Endothelial cell of umbilical vein (primary cell): ENCODE measurements at regions not wholly inside any gene's neighbourhood (a gene's known extent, or its start where the extent isn't known, plus 50 kb on each side); places are given as distances from the start of the nearest gene placed in this dataset.

ENCODE experiments used
- BruUV-seq: library from RNA; stranded (reverse); fragments of 400-500 nt; replicated peaks from 2 replicates; lab custom pipeline; 2021; lab: Mats Ljungman, UMichigan
- CTCF ChIA-PET: fragments of 300-600, 350-600 bp; sonication (Branson Sonifier 250); formaldehyde crosslinking; loops from one replicate; lab custom pipeline; 2021; ENCODE audit warnings: antibody characterized with exemption, inconsistent platforms; lab: Charles Lee
- POLR2A ChIA-PET: fragments of 300-600, 350-600 bp; sonication (Branson Sonifier 250); formaldehyde crosslinking; loops from one replicate; lab custom pipeline; 2021; ENCODE audit warnings: antibody characterized with exemption, inconsistent platforms; lab: Charles Lee
- DNase-seq: peaks from one replicate; pipeline ENCODE4 v3.0.0-alpha.2; 2011; ENCODE audit warnings: low read depth, low spot score
- FAIRE-seq: peaks from 2 replicates; lab custom pipeline; 2011; peaks lifted over from hg19 to GRCh38; lab: Jason Lieb, UNC
- H2AFZ ChIP-seq: 2 replicates; pipeline ENCODE4 v1.6.0; 2012; ENCODE audit warnings: low read depth, low read length, control low read depth, inconsistent platforms
- H3K27ac ChIP-seq: 2 replicates; pipeline ENCODE4 v1.5.1; 2011; ENCODE audit warnings: low read depth, mild to moderate bottlenecking, control low read depth, low read length, moderate library complexity; ENCODE audit not compliant: insufficient read depth
- H3K27me3 ChIP-seq, 2 experiments: 2 replicates each; pipeline versions ENCODE4 v1.6.0 to v1.6.1; 2011; ENCODE audit warnings: low read length in 2 of 2, mixed read lengths in 1 of 2; ENCODE audit not compliant: control insufficient read depth in 2 of 2, insufficient read depth in 2 of 2
- H3K36me3 ChIP-seq, 2 experiments: 2 replicates in 1 of 2; 3 replicates in 1 of 2; pipeline ENCODE4 v1.5.1; 2011; ENCODE audit warnings: low read length in 2 of 2, mild to moderate bottlenecking in 1 of 2, moderate library complexity in 1 of 2; ENCODE audit not compliant: control insufficient read depth in 2 of 2, insufficient read depth in 2 of 2; ENCODE audit errors: extremely low read depth in 1 of 2
- H3K4me1 ChIP-seq: 3 replicates; pipeline ENCODE4 v1.5.1; 2011; ENCODE audit warnings: mild to moderate bottlenecking, low read length; ENCODE audit not compliant: control insufficient read depth, insufficient read depth; ENCODE audit errors: extremely low read depth
- H3K4me2 ChIP-seq: 2 replicates; pipeline ENCODE4 v1.6.1; 2011; ENCODE audit warnings: low read length, control low read depth, mixed read lengths; ENCODE audit not compliant: insufficient read depth
- H3K4me3 ChIP-seq, 3 experiments: fragments of 200-600 bp in 1 of 3; sonication (generic), shearing (Covaris generic) in 1 of 3; replicated peaks in 1 of 3; 2 replicates each; pipeline ENCODE4 v1.5.1; 2011 to 2016; ENCODE audit warnings: control low read depth in 3 of 3, low read length in 3 of 3, mild to moderate bottlenecking in 2 of 3, inconsistent platforms in 1 of 3, low read depth in 1 of 3, moderate library complexity in 1 of 3; ENCODE audit not compliant: insufficient read depth in 1 of 3
- H3K79me2 ChIP-seq: 2 replicates; pipeline ENCODE4 v1.6.0; 2012; ENCODE audit warnings: low read length, inconsistent platforms; ENCODE audit not compliant: control insufficient read depth, insufficient read depth
- H3K9ac ChIP-seq: replicated peaks from 2 replicates; pipeline ENCODE3; 2011; ENCODE audit warnings: low read length, control low read depth; ENCODE audit not compliant: insufficient read depth; ENCODE audit errors: extremely low read depth
- H3K9me1 ChIP-seq: replicated peaks from 3 replicates; pipeline ENCODE4 v1.6.0; 2011; ENCODE audit warnings: mild to moderate bottlenecking, low read length; ENCODE audit not compliant: control insufficient read depth, insufficient read depth; ENCODE audit errors: extremely low read depth
- H3K9me3 ChIP-seq: replicated peaks from 2 replicates; pipeline ENCODE4 v1.5.1; 2012; ENCODE audit warnings: low read length, inconsistent platforms; ENCODE audit not compliant: control insufficient read depth, insufficient read depth
- H4K20me1 ChIP-seq: replicated peaks from 2 replicates; pipeline ENCODE3; 2011; ENCODE audit warnings: mild to moderate bottlenecking, low read length; ENCODE audit not compliant: control insufficient read depth, insufficient read depth; ENCODE audit errors: extremely low read depth
- EZH2 ChIP-seq: IDR thresholded peaks from 2 replicates; pipeline ENCODE4 v1.6.1; 2012; ENCODE audit warnings: borderline replicate concordance, low read depth, mild to moderate bottlenecking, moderate library complexity, low read length, inconsistent platforms; ENCODE audit not compliant: severe bottlenecking
- FOS ChIP-seq: IDR thresholded peaks from 2 replicates; pipeline ENCODE4 v1.6.1; 2011; ENCODE audit warnings: mild to moderate bottlenecking, low read length, moderate library complexity, borderline replicate concordance; ENCODE audit not compliant: insufficient read depth
- MYC ChIP-seq: IDR thresholded peaks from one replicate; pipeline ENCODE4 v1.6.1; 2011; ENCODE audit warnings: mild to moderate bottlenecking, low read depth, low read length
- POLR2A ChIP-seq: IDR thresholded peaks from 2 replicates; pipeline ENCODE4 v1.6.1; 2012; ENCODE audit warnings: low read depth, mild to moderate bottlenecking, control low read depth, low read length
- dilution Hi-C: fragments of 300-500 bp; cut with MboI; formaldehyde crosslinking; loops from one replicate; pipeline ENCODE4 v1.15.0; 2019; ENCODE audit warnings: low sequenced_read_pairs; ENCODE audit not compliant: extremely low pct_ligation_motif_present
- intact Hi-C: fragments of 100-400 bp; cut with micrococcal nuclease; formaldehyde crosslinking; loops from one replicate; pipeline ENCODE4 v1.10.0; 2022
- TF ChIP-seq, protein P1 (sequence below): IDR thresholded peaks from 2 replicates; pipeline ENCODE4 v1.6.1; 2011; ENCODE audit not compliant: insufficient read depth, insufficient read length
- TF ChIP-seq, protein P2 (sequence below), 2 donors: IDR thresholded peaks; 1 replicate in 1 of 2; 2 replicates in 1 of 2; pipeline ENCODE4 v1.5.1; 2011; ENCODE audit warnings: low read length in 2 of 2, mild to moderate bottlenecking in 2 of 2, moderate library complexity in 2 of 2, control low read depth in 1 of 2, inconsistent platforms in 1 of 2, low read depth in 1 of 2; ENCODE audit not compliant: insufficient read depth in 1 of 2; ENCODE audit errors: extremely low read depth in 1 of 2

DNA sequence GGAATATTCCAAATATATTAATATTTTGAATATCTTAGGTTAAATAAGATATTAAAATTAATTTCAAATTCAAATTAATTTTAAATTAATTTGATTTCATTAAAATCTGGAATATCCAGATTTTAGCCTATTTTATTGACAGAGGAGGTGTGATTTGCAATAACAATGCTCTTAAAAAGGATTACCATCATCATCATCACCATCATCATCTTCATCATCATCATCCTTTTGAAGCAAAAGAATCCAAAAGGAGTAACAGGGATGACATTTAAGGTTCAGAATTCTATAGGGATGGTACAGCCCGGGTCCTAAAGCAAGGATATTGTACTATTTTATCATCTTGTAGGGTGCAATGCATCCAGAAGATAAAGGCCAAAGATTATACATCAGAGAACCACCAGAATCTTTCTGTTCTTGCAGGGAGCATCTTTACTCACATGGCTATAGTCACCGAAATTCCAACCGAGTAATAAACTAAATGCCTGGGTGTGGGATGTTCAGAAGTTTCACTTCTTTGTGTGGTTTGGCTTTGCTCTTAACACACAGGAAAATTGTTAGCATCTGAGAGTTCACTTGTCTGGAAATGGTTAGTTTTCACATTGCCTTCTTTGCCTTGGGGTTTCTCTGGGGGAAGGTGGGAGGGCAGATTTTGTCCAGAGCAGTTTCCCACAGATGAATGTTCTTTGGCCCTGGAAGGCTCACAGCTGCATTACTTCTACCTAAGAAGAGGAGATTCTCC is 99.1 kb upstream of the ITGA6 start:
- Histone ChIP-seq H3K9me1 (no peaks in the 10 kb centered on the region), H3K27ac (no peak overlapping the region), H3K9me3 (no peaks in the 10 kb centered on the region), H3K4me1 (peaks cover 9% of the 10 kb centered on the region), H2AFZ (no peak overlapping the region), H3K36me3 (no peaks in the 10 kb centered on the region), H3K79me2 (no peaks in the 10 kb centered on the region), H3K27me3 (no peaks in the 10 kb centered on the region), H3K4me3 (no peak overlapping the region), H3K4me2 (no peak overlapping the region), H3K9ac (no peak overlapping the region), H4K20me1 (no peaks in the 10 kb centered on the region)
- TF ChIP-seq EZH2 (no peak), POLR2A (no peak), FOS (no peak), MYC (no peak)
- TF ChIP-seq, protein P1, sequence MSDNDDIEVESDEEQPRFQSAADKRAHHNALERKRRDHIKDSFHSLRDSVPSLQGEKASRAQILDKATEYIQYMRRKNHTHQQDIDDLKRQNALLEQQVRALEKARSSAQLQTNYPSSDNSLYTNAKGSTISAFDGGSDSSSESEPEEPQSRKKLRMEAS: no peak
- TF ChIP-seq, protein P2, sequence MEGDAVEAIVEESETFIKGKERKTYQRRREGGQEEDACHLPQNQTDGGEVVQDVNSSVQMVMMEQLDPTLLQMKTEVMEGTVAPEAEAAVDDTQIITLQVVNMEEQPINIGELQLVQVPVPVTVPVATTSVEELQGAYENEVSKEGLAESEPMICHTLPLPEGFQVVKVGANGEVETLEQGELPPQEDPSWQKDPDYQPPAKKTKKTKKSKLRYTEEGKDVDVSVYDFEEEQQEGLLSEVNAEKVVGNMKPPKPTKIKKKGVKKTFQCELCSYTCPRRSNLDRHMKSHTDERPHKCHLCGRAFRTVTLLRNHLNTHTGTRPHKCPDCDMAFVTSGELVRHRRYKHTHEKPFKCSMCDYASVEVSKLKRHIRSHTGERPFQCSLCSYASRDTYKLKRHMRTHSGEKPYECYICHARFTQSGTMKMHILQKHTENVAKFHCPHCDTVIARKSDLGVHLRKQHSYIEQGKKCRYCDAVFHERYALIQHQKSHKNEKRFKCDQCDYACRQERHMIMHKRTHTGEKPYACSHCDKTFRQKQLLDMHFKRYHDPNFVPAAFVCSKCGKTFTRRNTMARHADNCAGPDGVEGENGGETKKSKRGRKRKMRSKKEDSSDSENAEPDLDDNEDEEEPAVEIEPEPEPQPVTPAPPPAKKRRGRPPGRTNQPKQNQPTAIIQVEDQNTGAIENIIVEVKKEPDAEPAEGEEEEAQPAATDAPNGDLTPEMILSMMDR (IDR thresholded peaks at IDR 0.05; ENCODE audit: extremely low read depth in 1 of 2, insufficient read depth in 1 of 2, low read depth in 1 of 2, low read length in 2 of 2): no peak
- POLR2A ChIA-PET: no interaction called here
- dilution Hi-C loops: no loop called here
- CTCF ChIA-PET: interaction anchor here (0.6 kb wide), 1 partner anchor 114 kb away, joined by 3 read pairs; no protein-coding TSS in a partner anchor
- DNase-seq (no peak), FAIRE-seq (no peak)
- intact Hi-C loops: no loop called here
- no TSS peak for BruUV-seq
